Progenitor cell of endocrine pancreas (in vitro differentiated cells): ENCODE measurements at regions not wholly inside any gene's neighbourhood (a gene's known extent, or its start where the extent isn't known, plus 50 kb on each side); places are given as distances from the start of the nearest gene placed in this dataset.

Experiments used
- DNase-seq: peaks from one replicate; pipeline ENCODE4 v3.0.0; 2021; ENCODE audit warnings: low spot score; ENCODE audit not compliant: unreplicated experiment
- H3K27ac Mint-ChIP-seq: 2 replicates; pipeline ENCODE4 v1.8.0; 2021; ENCODE audit warnings: mild to moderate bottlenecking, moderate library complexity, mixed read lengths
- H3K27me3 Mint-ChIP-seq: 2 replicates; pipeline ENCODE4 v1.8.0; 2021; ENCODE audit warnings: mixed read lengths
- H3K36me3 Mint-ChIP-seq: 2 replicates; pipeline ENCODE4 v1.8.0; 2022; ENCODE audit warnings: mixed read lengths; ENCODE audit not compliant: insufficient read depth
- H3K4me1 Mint-ChIP-seq: 2 replicates; pipeline ENCODE4 v1.8.0; 2021; ENCODE audit warnings: low read depth, mixed read lengths
- H3K4me3 Mint-ChIP-seq: 2 replicates; pipeline ENCODE4 v1.8.0; 2021; ENCODE audit warnings: low read depth, mild to moderate bottlenecking, moderate library complexity, mixed read lengths
- H3K9me3 Mint-ChIP-seq: 2 replicates; pipeline ENCODE4 v1.8.0; 2021; ENCODE audit warnings: low read depth, mixed read lengths
- TF ChIP-seq, protein P1 (sequence below): fragments of 200-600 bp; sonication (generic); IDR thresholded peaks from one replicate; pipeline ENCODE4 v1.5.0; 2021; ENCODE audit warnings: antibody characterized with exemption, mild to moderate bottlenecking; ENCODE audit not compliant: unreplicated experiment

DNA sequence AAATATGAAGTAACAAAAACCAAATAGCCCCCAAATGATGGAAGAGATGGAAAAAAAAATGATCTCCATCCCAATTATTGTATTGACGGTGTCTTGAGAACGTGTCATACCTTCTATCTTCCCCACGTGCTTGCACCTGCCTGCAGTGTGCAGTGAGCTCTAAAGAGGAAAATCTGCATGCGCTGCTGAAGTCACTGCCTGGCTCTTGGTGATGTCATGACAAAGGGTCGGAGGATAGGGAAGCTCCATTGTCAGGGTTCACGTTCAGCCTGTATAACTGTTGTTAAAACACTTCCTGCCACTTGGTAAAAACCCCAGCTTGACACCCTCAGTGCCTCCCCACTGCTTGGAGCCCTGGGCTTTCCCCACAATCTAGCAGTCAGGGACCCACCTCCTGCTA is 549.2 kb upstream of the MKI67 start:
- H3K27ac Mint-ChIP-seq, result no peak overlapping the region
- H3K4me3 Mint-ChIP-seq, result no peak overlapping the region
- H3K4me1 Mint-ChIP-seq, result no peaks in the 10 kb centered on the region
- TF ChIP-seq, protein P1, sequence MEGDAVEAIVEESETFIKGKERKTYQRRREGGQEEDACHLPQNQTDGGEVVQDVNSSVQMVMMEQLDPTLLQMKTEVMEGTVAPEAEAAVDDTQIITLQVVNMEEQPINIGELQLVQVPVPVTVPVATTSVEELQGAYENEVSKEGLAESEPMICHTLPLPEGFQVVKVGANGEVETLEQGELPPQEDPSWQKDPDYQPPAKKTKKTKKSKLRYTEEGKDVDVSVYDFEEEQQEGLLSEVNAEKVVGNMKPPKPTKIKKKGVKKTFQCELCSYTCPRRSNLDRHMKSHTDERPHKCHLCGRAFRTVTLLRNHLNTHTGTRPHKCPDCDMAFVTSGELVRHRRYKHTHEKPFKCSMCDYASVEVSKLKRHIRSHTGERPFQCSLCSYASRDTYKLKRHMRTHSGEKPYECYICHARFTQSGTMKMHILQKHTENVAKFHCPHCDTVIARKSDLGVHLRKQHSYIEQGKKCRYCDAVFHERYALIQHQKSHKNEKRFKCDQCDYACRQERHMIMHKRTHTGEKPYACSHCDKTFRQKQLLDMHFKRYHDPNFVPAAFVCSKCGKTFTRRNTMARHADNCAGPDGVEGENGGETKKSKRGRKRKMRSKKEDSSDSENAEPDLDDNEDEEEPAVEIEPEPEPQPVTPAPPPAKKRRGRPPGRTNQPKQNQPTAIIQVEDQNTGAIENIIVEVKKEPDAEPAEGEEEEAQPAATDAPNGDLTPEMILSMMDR, result no peak
- H3K27me3 Mint-ChIP-seq, result peaks cover 19% of the 10 kb centered on the region
- H3K9me3 Mint-ChIP-seq, result no peaks in the 10 kb centered on the region
- no peak for DNase-seq
- H3K36me3 Mint-ChIP-seq, result no peaks in the 10 kb centered on the region

DNA sequence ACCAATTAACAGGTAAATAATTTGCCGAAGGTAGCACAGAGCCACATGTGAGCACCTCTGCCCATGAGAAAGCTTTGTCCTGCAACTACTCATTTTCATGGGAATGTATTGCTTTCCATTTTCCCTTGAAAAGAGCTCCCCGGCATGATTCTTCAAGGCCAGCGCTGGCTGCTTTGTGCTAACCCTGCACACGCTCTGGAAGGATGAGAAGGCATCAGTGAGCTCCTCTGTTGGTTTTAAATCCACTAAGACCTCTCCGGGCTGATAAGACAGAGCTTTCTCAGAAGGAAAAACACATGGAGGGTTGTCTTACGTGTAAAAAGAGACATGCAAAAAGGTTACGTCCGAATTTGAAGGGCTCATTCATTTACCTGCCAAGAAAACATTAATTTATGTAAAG is 553.9 kb upstream of the MKI67 start:
- no peak for DNase-seq
- H3K27ac Mint-ChIP-seq, result no peak overlapping the region

GRCh38 chr10:128684215-128684614 is 558.0 kb upstream of the MKI67 start:
- Mint-ChIP-seq H3K27me3 (peaks cover 29% of the 10 kb centered on the region), H3K36me3 (no peaks in the 10 kb centered on the region), H3K9me3 (no peaks in the 10 kb centered on the region), H3K4me3 (no peak overlapping the region), H3K27ac (no peak overlapping the region), H3K4me1 (peaks cover 2% of the 10 kb centered on the region)
- TF ChIP-seq, protein P1, result no peak
- no peak for DNase-seq

More for the DNA sequence above, 553.9 kb upstream of the MKI67 start:
- Mint-ChIP-seq H3K4me3 (no peak overlapping the region), H3K4me1 (no peaks in the 10 kb centered on the region), H3K9me3 (no peaks in the 10 kb centered on the region), H3K36me3 (no peaks in the 10 kb centered on the region), H3K27me3 (peaks cover 31% of the 10 kb centered on the region)
- TF ChIP-seq, protein P1, result no peak

DNA sequence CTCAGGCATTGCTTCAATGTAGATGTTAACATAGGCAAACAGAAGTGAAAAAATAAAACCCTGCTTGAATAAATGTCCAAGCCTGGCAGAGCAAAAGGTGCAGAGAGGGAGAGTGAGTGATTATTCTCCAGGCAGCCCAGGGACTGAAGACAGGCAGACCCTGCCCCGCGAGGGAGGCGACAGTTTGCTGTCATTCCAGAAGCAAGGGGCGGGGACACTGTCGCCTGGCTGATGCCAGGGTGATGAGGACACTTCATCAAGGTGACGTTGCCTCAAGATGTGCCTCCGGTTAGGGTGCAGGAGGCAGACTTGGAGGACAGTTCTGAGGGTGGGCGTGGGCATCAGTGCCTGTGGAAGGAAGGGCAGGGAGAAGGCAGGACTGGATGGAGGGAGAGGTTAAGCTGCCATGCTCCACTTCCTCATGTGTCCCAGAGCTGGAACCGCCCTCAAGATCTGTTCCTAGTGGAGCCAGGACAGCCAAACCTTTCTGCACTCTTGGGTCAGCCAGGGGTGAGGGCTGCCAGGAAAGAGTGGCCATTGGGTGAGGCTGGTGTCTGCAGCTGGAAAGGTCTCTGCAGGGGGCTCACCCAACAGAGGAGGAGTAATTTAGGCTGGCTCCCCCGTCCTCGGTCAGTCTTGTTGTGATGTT is 560.5 kb upstream of the MKI67 start:
- Mint-ChIP-seq H3K4me3 (no peak overlapping the region), H3K9me3 (no peaks in the 10 kb centered on the region)
- DNase-seq, result no peak

DNA sequence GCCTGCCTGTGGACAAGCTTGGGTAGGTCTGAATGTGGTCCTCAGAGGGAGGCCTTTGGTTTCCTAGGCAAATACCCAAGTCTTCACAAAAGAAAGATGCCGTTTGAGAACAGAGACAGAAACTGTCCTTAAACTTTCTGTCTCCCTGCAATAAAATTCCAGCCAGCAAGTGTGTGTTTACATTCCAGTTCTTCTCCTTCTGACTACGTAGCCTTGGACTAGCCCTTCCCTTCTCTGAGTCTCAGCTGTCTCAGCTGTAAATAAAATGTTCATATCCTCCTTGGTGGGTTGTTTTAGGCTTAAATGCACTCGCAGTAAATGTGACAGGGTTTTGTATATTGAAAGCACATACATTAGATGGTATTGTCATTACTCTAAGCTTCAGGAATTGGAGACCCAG is 561.2 kb upstream of the MKI67 start:
- TF ChIP-seq, protein P1, result no peak
- Mint-ChIP-seq H3K27ac (no peak overlapping the region), H3K9me3 (no peaks in the 10 kb centered on the region), H3K4me3 (no peak overlapping the region), H3K4me1 (peaks cover 13% of the 10 kb centered on the region), H3K36me3 (no peaks in the 10 kb centered on the region), H3K27me3 (peaks cover 23% of the 10 kb centered on the region)
- no peak for DNase-seq

More for the DNA sequence above, 560.5 kb upstream of the MKI67 start:
- Mint-ChIP-seq H3K36me3 (no peaks in the 10 kb centered on the region), H3K4me1 (peaks cover 13% of the 10 kb centered on the region), H3K27ac (no peak overlapping the region), H3K27me3 (peaks cover 23% of the 10 kb centered on the region)
- TF ChIP-seq, protein P1, result no peak
